ENCODE measurements at regions not wholly inside any gene's neighbourhood (a gene's known extent, or its start where the extent isn't known, plus 50 kb on each side); places are given as distances from the start of the nearest gene placed in this dataset.
A peak's percentile ranks its signal among the peaks of the same experiment; 100 is the strongest.
"Not testable (repeated sequence)": the region's sequence is repeated elsewhere in the genome, so short reads cannot be mapped to it uniquely, and the experiment has no call there.

DNA sequence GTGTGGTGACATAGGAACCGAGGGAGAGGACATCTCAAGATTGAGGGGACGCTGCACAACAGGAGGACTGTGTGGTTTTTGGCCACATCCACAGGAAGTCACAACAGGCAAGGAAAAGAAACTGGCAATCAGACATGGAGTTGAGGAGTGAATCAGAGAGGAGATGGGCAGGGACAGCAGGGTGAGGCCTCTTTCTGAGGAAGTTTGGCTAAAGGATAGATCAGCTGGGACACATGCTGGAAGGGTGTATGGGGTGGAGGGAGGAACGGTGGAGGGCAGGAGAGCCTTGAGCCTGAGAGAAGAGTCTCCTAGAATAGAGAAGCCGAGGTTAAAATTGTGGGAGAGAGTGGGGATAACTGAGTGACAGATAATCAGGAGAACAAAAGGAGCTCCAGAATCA lies 75.1 kb upstream of the CIDEA start:
- DNase-seq (ENCODE audit: low spot score) = not testable (repeated sequence)
- in situ Hi-C loops (cut with MboI; ENCODE audit: low sequenced_read_pairs, unreplicated experiment) = loop anchor here (10.0 kb wide), 1 partner anchor 1524 kb away; no protein-coding TSS in a partner anchor

DNA sequence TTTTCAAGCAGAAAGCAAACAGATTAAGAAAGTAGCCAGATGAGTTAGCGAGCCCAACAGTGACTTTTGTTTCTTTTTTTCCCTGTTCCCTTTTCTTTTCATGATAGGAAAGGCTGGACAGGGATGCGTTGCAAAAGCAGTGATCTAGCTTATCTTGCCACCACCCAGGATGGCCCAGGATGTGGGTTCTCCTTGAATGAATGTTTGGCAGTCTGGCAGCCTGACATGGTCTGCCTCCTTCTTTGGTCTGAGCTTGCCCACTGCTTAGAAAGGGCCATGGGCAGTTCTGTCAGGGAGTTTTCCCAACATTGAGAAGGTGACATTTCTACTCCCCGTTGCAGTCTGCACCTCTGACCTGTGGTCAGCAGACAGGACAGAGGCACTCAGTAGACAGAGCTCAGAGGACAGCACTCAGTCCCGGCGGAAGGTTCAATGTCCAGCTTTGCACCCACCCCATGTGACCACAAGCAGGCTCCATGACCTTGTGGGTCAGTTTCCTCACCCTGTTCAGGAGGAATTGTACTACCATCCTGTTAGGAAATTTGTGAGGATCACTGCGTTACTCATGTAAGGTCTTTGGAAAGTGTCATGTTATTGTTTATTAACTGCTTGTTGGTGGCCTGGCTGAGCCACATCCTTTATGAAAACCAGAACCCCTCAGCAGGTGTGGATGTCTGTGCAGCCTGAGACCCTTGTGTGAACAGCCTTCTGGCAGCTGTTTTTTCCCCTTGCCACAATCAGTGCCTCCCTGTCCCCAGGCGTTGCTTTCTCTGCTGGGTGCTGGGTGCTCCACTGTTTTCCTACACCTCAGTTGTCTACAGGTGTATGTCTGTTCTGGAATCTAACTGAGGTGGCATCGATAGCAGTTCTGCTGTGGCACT lies 74.2 kb upstream of the CIDEA start:
- in situ Hi-C loops (cut with MboI; ENCODE audit: low sequenced_read_pairs, unreplicated experiment) = loop anchor here (10.0 kb wide), 1 partner anchor 1525 kb away; no protein-coding TSS in a partner anchor
- DNase-seq (ENCODE audit: low spot score) = not testable (repeated sequence)

- in situ Hi-C loops (cut with MboI; ENCODE audit: low sequenced_read_pairs, unreplicated experiment); DNase-seq (ENCODE audit: low spot score): not testable (repeated sequence)
Observed at GRCh38 chr18:12198797-12199196, 55.4 kb upstream of the CIDEA start.

DNA sequence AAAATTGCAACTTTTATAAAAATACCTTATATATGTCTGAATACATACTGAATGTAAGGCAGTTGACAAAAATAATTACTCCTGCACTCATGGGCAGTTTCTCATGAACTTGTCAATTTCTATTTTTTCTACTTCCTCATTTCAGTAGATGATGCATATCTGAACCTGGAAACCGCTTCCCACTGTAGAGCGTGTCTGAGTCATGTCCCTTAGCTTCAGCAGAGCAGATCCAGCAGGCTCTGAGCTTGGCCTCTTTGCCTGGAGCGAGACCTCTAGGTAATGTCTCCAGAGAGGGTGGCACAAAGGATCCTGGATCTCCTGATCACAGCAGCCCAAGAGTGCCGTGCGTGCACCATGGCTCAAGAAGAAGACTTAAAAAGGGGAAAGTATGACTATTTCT lies 54.0 kb upstream of the CIDEA start:
- peak; percentile 9 for DNase-seq (ENCODE audit: low spot score)
- in situ Hi-C loops (cut with MboI; ENCODE audit: low sequenced_read_pairs, unreplicated experiment) = not testable (repeated sequence)

All from GM13976 (cell line).